Ramos (cell line): ENCODE measurements at regions not wholly inside any gene's neighbourhood (a gene's known extent, or its start where the extent isn't known, plus 50 kb on each side); places are given as distances from the start of the nearest gene placed in this dataset.

Experiments used
- in situ Hi-C: fragments of 300-500 bp; cut with MboI; formaldehyde crosslinking; loops from one replicate; pipeline ENCODE4 v1.14.3; 2022; ENCODE audit warnings: low sequenced_read_pairs; ENCODE audit not compliant: unreplicated experiment

DNA sequence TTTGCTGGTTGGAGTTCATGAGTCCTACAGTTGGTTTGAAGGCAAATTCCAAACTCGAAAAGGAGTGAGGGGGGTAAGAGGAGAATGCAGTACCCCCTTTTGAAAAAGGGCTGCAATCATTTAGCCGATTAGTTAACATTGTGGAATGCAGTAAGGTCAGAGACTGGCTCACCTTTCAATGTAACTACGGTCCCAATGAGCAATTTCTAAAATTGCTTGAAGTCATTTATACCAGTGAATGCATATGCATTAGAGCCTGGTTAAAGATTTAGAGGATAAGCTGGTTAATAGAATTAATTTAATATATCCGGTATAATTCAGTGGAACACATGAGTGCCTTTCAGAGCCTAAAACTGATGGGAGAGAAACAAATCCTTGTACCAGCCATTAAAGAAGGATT is 172.6 kb upstream of the PAPPA start:
- in situ Hi-C loops = no loop called here

DNA sequence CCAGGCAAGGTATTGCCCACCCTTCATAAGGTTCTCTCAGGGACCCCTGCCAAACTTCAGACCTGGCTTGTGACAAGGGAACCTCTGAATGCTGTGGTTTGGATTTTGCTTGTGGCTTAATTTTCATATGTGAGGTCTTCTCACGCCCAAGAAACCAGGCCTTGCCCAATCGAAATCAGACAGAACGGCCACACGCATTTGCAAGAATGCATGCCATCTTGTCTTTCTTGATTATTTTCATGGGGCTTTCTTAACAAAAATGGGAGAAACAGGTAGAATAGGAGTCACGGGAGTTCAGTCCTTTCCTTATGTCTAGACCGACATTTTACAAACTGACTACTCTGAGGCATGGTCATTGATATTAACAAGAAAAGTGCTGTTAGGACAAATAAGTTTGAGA is 170.2 kb upstream of the PAPPA start:
- in situ Hi-C loops = no loop called here

DNA sequence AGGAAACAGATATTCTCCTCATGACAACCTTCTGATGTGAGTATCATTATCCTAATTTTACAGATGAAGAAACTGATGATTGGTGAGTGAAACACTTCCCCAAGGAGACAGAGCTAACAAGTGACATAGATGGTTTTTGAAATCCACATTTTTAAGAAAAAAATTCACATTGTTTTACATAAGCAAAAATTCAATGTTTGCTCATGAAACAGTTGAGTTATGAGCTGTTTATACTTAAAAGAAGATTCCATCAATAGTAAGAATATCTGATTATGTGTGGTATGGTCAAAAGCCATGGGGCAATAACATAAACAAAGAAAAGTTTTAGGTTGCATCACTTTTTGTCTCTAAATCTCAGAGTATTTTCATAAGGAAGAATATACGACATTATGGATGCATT is 167.9 kb upstream of the PAPPA start:
- in situ Hi-C loops = no loop called here

DNA sequence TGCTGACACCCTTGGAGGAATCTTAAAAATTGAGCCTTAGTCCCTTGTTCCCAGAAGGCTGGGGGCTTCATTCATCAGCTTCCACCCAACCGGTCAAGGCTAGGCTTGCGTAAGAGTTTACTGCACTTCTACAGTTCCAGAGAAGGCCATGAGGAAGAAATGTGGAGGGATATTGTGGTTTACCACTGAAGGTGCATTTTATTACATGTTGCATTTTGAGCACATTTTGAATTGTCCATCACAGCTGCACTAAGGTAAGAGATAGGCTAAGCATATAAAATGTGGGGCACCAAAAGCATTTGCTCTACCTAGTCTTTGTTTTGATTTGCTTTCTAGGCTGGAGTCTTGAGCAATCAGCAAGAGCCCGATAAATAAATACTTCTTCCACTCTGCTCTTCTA is 167.1 kb upstream of the PAPPA start:
- in situ Hi-C loops = no loop called here

DNA sequence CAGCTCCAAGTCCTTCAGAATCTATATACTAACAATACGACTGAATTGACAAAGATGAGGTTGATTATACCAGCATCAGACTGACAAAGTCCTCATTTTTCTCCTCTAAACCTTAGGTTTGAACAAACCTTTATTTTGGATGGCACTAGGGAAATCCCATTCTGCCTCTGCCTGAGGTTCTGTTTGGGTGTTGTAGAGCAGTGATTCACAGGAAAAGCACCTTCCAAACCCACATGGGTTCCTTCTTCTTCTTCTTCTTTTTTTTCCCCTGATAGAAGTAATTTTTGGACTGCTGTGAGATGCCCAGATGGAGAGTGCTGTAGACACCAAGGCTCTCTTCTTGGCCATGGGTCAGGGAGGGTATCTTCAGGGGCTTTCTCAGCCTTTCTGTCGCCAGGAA is 164.9 kb upstream of the PAPPA start:
- in situ Hi-C loops = no loop called here

DNA sequence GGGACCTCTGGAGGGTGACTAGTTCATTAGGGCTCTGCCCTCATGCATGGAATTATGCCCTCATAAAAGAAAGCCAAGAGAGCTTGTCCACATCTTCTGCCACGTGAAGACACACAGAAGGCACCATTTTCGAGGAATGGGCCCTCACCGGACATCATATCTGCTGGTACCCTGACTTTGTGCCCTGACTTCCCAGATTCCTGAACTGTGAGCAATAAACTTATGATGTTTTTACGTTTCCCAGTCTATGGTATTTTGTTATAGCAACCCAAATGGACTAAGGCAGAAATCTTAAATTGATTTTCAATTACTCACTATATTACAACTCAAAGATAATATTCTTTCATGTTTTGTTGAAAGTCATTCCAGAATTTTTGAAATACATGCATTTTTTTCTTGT is 163.8 kb upstream of the PAPPA start:
- in situ Hi-C loops = no loop called here

DNA sequence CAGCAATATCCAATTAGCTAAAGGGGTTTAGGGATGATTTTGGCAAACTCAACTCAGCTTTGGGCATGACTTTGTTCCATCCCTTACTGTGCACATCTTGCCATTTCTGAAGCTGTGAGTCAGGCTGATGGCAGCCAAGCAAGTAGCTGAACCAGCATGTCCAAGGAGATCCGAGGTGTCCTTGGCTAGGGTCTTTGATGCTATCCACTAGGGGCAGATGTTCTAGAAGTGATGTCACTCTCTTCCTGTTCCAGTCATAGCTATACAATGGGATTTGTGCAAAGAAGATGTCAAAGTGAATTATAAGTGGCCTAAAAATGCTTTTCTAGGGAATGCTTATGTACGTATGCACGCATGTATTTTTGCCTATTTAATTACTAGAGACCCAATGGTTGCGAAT is 160.8 kb upstream of the PAPPA start:
- in situ Hi-C loops = no loop called here

DNA sequence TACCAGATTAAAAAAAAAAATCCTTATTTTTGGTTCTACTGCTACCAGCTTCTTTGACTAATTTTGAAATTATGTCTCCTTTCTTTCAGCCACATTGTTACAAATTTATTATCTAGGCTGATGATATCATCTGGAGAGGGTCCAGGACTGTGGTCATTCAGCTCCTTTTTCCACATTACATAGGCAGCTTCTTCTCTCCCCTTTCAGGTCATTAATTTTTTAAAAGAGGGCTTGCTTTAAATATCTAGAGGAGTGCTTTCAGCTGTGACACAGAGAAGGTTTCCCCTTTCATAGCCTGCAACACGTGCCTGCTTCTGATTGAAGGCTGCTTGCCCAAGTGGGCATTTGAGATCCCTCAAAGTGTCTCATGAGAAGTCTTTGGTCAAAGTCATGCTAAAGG is 155.7 kb upstream of the PAPPA start:
- in situ Hi-C loops = no loop called here

DNA sequence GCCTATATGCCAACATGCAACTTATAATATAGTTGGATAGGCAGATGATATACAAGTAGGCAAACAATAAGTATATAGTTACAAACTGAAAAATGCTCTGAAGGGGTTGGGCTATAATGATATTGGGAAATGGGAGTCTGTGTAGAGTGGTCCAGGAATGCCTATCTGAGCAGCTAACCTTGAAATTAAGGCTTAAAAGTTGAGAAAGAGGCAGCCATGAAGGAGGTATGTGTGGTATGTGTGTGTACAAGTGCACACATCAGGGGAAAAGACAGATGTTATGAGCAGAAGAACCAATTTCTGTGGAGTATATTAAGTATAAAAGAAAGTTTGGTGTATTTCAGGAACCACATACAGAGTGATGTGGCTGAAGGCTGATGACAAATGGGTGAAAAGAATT is 154.9 kb upstream of the PAPPA start:
- in situ Hi-C loops = no loop called here

DNA sequence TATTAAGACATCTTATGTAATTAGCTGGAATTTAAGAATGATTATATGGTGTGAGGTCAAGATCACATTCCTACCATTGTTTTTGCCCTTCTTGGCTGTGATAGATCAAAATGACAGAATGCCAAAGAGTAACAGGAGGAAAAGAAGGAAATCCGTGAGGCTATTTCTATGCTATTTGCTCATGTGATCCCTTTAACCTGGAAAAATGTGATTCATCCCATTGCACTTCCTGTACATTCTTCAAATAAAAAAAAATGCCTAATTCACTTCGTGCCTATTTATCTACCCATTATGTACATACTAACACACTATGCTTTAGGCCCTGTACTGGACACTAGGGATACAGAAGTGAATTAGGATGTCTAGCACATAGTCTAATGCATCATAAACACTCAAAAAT is 154.1 kb upstream of the PAPPA start:
- in situ Hi-C loops = no loop called here

DNA sequence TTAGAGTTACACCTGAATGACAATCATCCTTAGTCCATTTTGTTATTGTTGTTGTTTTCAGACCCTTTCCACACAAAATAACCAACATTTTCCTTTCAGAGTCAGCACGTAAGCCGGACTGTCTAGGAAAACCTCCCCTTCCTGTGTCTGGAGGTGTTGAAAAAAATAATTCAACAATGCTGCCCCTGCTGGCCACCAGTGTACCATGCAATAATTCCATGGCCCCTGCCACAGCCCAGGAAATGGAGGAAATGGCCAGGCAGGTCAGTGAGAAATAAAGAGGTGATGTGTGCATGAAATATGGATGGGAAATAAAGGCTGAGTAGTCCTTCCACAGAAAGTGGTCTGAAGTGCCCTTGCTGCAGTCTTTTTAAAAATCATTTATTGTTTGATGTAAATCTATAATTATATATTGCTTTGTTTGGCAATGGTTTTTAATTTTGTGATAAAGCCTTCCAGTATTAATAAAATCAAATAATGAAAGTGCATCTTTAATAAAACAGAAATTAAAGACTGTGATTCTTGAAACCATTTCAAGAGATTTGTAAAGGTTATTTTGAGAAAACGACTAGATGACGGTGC is 152.8 kb upstream of the PAPPA start:
- in situ Hi-C loops = no loop called here

DNA sequence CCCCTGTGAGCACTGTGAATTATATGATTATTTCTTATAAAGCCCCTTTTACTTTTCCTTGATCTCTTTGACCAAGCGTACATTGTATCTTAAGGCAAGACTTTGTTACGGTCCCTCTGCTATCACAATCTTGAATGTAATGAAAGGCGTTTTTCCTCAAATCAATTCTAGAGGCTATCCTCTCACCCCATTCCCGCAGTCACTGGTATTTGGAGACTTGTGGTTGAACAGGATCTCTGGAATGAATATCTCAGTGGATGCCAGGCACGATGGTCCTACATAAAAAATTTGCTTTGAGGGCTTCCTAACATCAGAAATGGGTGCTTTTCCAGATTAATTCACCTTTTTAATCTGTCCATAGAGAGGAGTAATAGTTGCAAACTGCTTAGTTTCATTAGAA is 151.4 kb upstream of the PAPPA start:
- in situ Hi-C loops = no loop called here

DNA sequence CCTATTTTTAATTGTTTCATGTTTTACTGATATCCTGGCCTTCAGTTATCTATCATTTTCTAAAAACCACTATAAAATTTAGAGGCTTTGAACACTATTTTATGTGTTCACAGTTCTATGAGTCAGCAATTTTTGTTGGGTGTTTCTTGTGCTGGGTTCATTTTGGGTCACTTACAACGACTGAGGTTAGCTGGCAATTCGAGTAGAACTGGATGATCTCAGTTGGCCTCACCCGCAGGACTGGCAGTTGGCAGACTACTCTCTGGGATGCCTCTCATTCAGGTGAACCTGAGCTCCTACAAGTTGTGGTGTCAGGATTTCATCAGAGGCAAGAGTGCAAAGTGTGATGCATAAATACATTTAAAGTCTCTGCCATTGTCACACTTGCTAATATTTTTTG is 151.0 kb upstream of the PAPPA start:
- in situ Hi-C loops = no loop called here

DNA sequence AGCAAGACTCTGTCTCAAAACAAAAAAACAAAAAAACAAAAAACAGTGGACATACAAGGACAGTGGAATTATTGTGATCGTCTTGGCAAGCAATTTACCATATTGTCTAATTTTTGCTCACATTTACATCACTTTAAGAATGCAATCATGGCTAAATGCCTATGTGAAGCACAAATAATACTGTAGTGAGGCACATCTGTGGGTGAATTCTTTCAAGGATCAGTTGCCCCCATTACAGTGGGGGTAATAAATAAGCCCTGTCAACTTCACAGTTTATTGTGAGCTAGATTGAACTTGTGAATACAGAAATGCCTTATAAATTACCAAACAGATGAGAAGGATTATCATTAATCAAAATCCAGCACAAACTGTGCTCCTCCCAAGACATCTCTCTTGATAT is 150.2 kb upstream of the PAPPA start:
- in situ Hi-C loops = no loop called here

DNA sequence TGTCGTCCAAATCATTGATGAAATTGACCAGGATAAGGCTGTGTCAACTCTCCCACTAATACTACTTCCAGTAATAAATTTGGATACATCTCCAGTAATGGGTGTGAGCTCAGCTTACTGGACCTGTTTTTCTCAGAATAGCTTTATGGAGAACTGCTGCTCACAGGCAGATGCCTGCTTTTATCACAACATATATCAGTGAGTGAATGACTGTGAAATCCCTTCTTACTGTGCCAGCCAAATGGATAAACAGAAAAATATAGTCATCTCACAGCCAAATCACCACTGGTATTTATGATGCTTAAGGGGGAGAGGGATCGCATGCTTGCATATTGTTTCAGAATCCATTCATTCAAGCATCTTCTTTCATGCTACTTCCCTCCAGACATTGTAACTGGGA is 148.4 kb upstream of the PAPPA start:
- in situ Hi-C loops = no loop called here

DNA sequence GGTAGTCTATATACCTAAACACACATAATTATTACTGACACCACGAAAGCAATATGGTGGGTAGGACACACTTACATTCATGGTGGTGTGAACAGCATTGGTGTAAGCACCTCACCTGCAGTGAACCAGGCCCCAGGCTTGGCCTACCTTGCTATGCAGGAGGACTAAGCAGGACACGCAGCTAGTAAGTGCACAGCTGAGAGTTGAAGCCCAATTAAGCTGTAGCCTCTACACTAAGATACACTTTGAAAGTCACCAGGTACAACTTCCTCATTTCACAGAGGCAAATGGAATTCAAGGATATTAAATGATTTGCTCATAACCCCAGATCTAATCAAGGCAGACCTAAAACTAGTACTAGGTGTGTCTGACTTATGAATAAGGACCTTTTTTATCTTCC is 145.8 kb upstream of the PAPPA start:
- in situ Hi-C loops = no loop called here

DNA sequence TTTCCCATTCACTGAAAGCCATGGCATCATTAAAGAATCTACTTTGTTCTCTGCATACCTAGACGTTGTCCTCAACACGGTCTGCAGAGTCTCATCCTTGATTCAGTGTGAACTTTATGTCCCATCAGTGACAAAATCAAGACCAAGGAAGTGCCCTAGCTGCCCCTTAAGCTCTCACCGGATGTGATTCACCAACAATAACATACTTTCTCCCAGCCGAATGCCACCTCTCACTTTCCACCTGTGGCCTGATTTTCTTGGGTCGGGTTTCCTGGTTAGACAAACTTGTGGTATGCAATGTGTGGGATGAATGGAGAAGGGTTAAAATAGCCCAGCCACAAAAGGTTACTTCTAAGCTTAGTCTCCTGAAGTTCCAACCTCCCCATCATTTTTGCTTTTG is 145.3 kb upstream of the PAPPA start:
- in situ Hi-C loops = no loop called here

DNA sequence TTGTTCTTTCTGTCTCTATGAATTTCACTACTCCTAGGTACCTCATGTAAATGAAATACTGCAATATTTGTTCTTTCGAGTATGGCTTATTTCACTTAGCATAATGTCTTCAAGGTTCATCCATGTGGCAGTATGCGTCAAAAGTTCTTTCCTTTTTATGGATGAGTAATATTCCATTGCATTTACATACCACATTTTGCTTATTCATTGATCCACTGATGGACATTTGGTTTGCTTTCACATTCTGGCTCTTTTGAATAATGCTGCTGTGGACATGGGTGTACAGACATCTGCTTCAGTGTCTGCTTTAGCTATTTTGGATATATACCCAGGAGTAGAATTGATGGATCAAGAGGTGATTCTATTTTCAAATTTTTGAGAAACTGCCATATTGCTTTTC is 144.2 kb upstream of the PAPPA start:
- in situ Hi-C loops = no loop called here

DNA sequence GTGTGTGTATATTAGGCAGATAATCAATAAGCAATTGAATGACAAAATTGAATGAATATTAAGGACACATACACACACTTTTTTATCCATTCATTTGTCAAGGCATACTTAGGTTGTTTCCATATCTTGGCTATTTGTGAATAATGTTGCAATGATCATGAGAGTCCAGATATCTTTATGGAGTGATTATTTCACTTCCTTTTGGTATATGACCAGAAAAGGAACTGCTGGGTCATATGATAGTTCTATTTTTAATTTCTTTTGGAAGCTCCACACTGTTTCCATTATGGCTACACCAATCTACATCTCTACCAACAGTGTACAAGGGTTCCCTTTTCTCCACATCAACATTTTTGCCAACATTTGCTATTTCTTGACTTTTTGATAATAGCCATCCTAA is 137.7 kb upstream of the PAPPA start:
- in situ Hi-C loops = no loop called here

DNA sequence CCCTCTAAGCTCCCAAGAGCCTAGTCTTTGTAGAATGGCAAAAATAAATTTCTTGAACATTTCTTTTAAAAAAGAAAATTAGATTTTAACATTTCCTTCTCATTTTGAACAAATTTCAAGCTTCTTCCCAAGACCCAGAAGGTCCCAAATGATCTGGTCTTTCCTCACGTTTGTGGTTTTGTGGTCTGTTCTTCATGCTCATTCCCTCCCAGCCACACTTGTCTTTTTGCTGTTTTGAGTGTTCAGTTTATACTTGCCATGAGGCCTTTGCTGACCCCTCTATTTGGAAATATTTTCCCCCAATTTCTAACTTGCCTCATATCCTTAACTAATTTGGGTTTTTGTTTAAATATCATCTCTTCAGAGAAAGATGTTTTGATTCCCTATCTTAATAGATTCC is 133.4 kb upstream of the PAPPA start:
- in situ Hi-C loops = no loop called here

DNA sequence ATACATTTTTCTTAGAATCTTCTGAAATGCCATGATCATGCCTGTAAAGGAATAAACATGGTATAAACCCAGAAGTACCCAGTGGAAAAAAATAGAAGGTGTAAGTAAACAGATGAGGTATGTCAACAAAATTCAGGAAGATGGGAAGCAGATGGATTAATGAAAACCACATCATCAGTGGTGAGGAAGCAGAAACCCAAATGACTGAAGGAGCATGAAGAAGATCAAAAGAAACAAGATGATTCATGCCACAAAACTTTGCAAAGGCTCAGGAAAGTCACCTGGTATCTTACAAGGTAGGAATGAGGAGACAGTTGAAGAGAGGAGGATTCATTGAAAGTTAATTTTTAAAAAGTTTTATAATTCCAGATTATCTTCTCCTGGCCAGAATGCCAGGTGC is 132.8 kb upstream of the PAPPA start:
- in situ Hi-C loops = no loop called here

DNA sequence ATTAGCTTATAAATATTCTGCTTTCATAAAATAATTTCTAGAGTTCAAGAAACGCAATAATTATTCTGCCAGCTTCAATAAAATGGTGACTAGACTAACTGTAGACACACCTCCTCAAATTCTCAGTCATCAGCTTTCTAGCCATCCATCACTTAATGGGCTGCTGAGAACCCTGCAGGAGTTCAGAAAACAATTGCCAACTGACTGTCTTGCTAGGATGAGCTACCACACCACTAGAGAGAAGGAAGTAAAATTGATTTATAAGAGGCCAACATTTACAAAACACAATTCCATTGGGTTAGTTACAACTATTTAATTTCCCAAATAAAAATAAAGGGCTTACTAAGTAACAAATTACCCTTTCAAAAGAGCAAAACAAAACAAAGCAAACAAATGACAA is 126.5 kb upstream of the PAPPA start:
- in situ Hi-C loops = no loop called here

DNA sequence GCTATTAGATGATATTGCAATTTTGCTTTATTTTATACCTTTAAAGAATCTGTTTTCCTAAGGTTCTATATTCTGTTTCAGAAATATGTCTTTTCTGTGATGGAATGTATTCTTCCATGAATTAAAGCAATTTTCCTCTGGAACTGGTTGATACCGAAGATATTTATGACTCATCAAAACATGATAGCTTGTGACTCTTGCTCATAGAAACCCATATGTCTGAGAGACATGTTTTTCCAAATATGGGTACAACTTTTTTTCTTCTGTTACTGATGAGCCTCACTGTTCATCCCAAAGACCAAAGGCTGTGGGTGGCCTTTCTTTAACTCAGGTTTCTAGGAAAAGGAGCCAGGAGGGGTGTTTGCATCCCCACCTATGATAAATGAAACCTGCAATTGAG is 126.1 kb upstream of the PAPPA start:
- in situ Hi-C loops = no loop called here
